ENCODE measurements at regions not wholly inside any gene's neighbourhood (a gene's known extent, or its start where the extent isn't known, plus 50 kb on each side); places are given as distances from the start of the nearest gene placed in this dataset.
A peak's percentile ranks its signal among the peaks of the same experiment; 100 is the strongest.

DNA sequence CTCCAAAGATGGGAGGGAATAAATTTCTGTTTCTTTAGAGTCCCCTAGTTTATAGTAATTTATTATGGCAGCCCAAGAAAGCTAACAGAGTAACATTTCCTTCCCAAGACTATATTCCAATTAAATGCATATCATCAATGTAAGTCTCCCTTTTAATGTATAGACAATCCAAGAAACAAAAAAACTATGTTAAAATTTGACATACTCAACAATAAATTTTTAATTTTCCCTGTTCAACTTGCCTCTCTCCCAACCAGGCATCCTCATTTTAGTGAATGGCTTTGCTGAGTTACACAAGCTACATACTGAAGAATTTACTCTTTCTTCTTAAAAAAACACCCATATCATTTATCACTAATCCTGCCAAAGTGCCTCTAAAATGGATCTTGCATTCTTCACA, 1357.7 kb downstream of the PCDH9 start:
- TF ChIP-seq GATA3 (IDR thresholded peaks at IDR 0.05; ENCODE audit: low read depth, low read length) (no peak), GATA2 (IDR thresholded peaks at IDR 0.05; ENCODE audit: low read depth, low read length) (no peak)

GRCh38 chr13:65868884-65869283, 1361.3 kb downstream of the PCDH9 start:
- TF ChIP-seq GATA3 (IDR thresholded peaks at IDR 0.05; ENCODE audit: low read depth, low read length), result no peak
- no peak for TF ChIP-seq GATA2 (IDR thresholded peaks at IDR 0.05; ENCODE audit: low read depth, low read length)

GRCh38 chr13:65868099-65868498, 1362.0 kb downstream of the PCDH9 start:
- TF ChIP-seq GATA2 (IDR thresholded peaks at IDR 0.05; ENCODE audit: low read depth, low read length) (no peak), GATA3 (IDR thresholded peaks at IDR 0.05; ENCODE audit: low read depth, low read length) (no peak)

DNA sequence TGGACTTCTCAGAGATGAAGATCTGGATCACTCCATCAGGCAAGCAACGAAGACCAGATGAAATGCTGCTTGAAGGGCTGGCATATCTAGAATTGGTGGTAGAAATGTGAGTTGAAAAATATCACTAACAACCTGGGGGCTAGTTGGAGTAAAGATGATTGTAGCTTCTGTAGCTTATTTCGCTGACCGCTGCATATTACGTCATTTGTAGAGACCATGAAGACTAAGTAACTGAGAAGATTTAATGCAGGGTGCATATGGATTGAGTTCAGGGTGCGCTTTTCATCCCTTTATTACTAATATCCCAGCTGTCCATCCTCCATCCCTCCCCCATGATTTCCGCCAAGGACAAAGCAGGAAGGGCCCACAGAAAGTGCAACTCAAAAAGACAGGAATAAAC, 1364.0 kb downstream of the PCDH9 start:
- TF ChIP-seq GATA2 (IDR thresholded peaks at IDR 0.05; ENCODE audit: low read depth, low read length), result no peak
- no peak for TF ChIP-seq GATA3 (IDR thresholded peaks at IDR 0.05; ENCODE audit: low read depth, low read length)

- TF ChIP-seq GATA2 (IDR thresholded peaks at IDR 0.05; ENCODE audit: low read depth, low read length) (no peak), GATA3 (IDR thresholded peaks at IDR 0.05; ENCODE audit: low read depth, low read length) (no peak)
Observed at GRCh38 chr13:65865206-65865605, 1364.9 kb downstream of the PCDH9 start.

GRCh38 chr13:65864039-65864438, 1366.1 kb downstream of the PCDH9 start:
- no peak for TF ChIP-seq GATA2 (IDR thresholded peaks at IDR 0.05; ENCODE audit: low read depth, low read length)
- TF ChIP-seq GATA3 (IDR thresholded peaks at IDR 0.05; ENCODE audit: low read depth, low read length), result no peak

DNA sequence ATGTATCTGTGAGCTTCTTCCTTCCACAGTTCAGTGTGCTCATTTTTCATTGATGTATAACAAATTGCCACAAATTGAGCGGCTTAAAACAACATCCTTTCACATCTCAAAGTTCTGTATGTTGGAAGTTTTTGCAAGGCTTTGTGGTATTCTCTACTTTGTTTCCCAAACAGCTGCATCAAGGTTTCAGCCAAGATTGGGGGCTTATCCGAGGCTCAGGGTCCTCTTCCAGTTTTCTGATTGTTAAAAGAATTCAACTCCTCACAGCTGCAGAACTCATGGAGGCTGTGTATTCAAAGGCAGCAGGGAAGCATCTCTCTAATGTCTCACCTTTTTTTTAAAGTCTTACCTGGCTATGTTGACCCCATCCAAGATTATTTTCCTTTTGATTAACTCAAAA, 1369.8 kb downstream of the PCDH9 start:
- TF ChIP-seq GATA3 (IDR thresholded peaks at IDR 0.05; ENCODE audit: low read depth, low read length), result no peak
- TF ChIP-seq GATA2 (IDR thresholded peaks at IDR 0.05; ENCODE audit: low read depth, low read length), result no peak

- TF ChIP-seq GATA2 (IDR thresholded peaks at IDR 0.05; ENCODE audit: low read depth, low read length) (no peak), GATA3 (IDR thresholded peaks at IDR 0.05; ENCODE audit: low read depth, low read length) (no peak)
Observed at GRCh38 chr13:65857942-65858565, 1372.1 kb downstream of the PCDH9 start.

DNA sequence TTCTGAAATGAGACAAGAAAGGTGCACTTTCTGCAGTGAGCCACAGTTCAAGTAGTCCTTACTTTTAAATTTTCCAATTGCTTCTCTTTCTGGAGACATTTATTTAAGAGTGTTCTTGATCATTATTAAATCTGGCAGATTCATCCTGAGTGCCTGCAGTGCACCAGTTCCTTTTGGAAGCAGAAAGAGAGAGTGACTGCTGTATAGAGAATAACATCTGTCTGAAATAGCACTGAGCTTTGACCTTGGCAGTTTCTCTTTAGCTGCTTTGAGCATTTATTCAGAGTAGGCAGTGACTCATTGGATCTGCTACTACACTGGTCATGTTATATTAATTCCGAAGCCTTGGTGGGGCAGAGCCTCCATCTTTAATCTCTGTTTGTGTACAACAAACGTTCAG, 1373.7 kb downstream of the PCDH9 start:
- TF ChIP-seq GATA2 (IDR thresholded peaks at IDR 0.05; ENCODE audit: low read depth, low read length) (no peak), GATA3 (IDR thresholded peaks at IDR 0.05; ENCODE audit: low read depth, low read length) (no peak)

DNA sequence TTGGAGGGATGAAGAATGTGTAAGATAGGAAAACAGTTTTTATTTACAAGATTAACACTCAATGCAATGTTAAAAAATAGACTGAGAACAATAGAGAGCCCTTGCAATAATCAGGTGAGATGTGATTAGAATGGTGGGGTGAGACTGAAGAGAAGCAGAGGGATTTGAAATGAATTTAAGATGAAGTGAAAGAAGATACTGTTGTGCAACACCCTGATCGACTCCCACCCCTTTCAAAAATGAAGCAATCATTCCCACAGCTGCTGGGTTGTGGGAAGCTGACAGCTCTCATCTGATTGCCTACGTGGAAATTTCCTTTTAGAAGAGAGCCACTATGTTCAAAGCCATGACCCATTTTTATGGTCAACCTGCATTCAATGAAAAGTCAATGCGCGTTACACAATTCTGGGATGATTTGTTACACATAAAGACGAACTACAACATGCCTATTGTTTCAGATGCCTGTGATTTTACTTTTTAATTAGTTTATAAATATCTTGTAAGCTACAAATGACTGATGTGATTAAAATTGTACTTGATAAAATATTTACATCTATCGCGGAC, 1374.8 kb downstream of the PCDH9 start:
- no peak for TF ChIP-seq GATA3 (IDR thresholded peaks at IDR 0.05; ENCODE audit: low read depth, low read length)

DNA sequence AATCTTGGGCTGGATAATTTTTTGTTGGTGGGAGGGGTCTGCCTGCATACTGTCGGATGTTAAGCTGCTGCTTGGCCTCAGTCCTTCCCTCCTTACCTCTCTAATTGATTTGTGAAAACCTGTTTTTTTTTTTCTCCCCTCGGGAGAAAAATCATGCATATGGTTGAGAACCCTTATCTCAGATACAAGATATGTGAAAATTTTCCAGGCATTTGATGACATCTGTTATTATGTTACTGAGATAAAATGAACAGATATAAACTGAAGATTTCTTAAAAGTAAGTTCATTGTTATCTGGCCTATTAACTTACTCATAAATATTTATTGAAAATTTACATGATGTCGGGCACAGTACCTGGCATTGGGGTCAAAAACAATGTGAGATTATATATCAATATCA, 1375.7 kb downstream of the PCDH9 start:
- TF ChIP-seq GATA3 (IDR thresholded peaks at IDR 0.05; ENCODE audit: low read depth, low read length) (peak; percentile 37; the same call in 1 of the 2 replicates), GATA2 (IDR thresholded peaks at IDR 0.05; ENCODE audit: low read depth, low read length) (0 out of 2 replicates have a peak, but pooled peaks have one; percentile 18)

GRCh38 chr13:65844266-65844841, 1385.8 kb downstream of the PCDH9 start:
- TF ChIP-seq GATA3 (IDR thresholded peaks at IDR 0.05; ENCODE audit: low read depth, low read length), result no peak
- TF ChIP-seq GATA2 (IDR thresholded peaks at IDR 0.05; ENCODE audit: low read depth, low read length), result no peak

- TF ChIP-seq GATA3 (IDR thresholded peaks at IDR 0.05; ENCODE audit: low read depth, low read length) (no peak), GATA2 (IDR thresholded peaks at IDR 0.05; ENCODE audit: low read depth, low read length) (no peak)
Observed at GRCh38 chr13:65843314-65843731, 1386.8 kb downstream of the PCDH9 start.

- TF ChIP-seq GATA2 (IDR thresholded peaks at IDR 0.05; ENCODE audit: low read depth, low read length) (no peak), GATA3 (IDR thresholded peaks at IDR 0.05; ENCODE audit: low read depth, low read length) (no peak)
Observed at GRCh38 chr13:65841156-65841555, 1389.0 kb downstream of the PCDH9 start.

DNA sequence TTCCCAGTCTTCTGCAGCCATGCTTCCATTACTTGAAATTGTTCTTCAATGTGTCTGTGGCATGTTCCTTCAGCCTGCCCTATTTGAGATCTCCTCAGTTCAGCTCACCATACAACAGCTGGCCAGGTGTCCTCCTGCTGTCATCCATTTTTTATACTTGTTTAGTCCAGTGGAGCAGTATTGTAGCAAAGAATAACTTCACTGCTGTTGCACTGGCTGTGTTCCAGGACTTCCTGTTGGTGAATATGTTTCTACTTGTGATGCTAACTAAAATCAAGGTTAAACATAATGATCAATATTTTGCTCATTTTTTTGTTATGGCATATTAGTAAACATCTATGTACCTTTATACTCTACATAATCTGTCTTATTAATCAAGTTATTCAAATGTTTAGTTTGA, 1394.1 kb downstream of the PCDH9 start:
- TF ChIP-seq GATA2 (IDR thresholded peaks at IDR 0.05; ENCODE audit: low read depth, low read length), result no peak
- TF ChIP-seq GATA3 (IDR thresholded peaks at IDR 0.05; ENCODE audit: low read depth, low read length), result no peak
